ENCODE measurements at regions not wholly inside any gene's neighbourhood (a gene's known extent, or its start where the extent isn't known, plus 50 kb on each side); places are given as distances from the start of the nearest gene placed in this dataset.
"Not testable (repeated sequence)": the region's sequence is repeated elsewhere in the genome, so short reads cannot be mapped to it uniquely, and the experiment has no call there.

DNA sequence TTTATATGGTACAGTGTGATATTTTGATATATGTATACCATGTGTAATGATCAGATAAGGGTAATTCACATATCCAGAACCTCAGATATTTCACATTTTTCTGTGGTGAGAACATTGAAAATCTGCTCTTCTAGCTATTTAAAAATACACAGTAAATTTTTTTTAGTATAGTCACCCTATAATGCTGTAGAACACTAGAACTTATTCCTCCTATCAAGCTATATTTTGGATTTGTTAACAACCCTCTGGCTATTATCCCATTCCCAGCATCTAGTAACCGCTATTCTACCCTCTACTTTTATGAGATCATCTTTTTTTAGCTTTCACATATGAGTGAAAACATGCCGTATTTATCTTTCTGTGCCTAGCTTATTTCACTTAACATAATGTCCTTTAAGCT lies 65.5 kb upstream of the SYT9 start:
- Histone ChIP-seq H3K27me3 (no peaks in the 10 kb centered on the region), H3K36me3 (replicated peaks in 1 of 2) (no peaks in the 10 kb centered on the region), H3K4me1 (replicated peaks in 1 of 2) (no peaks in the 10 kb centered on the region), H3K9me3 (replicated peaks in 1 of 3) (no peaks in the 10 kb centered on the region), H3K27ac (no peak overlapping the region), H3K4me3 (no peak overlapping the region)
- TF ChIP-seq POLR2A (IDR thresholded peaks at IDR 0.05), result no peak
- TF ChIP-seq, protein P1, sequence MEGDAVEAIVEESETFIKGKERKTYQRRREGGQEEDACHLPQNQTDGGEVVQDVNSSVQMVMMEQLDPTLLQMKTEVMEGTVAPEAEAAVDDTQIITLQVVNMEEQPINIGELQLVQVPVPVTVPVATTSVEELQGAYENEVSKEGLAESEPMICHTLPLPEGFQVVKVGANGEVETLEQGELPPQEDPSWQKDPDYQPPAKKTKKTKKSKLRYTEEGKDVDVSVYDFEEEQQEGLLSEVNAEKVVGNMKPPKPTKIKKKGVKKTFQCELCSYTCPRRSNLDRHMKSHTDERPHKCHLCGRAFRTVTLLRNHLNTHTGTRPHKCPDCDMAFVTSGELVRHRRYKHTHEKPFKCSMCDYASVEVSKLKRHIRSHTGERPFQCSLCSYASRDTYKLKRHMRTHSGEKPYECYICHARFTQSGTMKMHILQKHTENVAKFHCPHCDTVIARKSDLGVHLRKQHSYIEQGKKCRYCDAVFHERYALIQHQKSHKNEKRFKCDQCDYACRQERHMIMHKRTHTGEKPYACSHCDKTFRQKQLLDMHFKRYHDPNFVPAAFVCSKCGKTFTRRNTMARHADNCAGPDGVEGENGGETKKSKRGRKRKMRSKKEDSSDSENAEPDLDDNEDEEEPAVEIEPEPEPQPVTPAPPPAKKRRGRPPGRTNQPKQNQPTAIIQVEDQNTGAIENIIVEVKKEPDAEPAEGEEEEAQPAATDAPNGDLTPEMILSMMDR (IDR thresholded peaks at IDR 0.05), result no peak
- WGBS, 4 donors, result 80 to 89% (median 82%) methylated on average over 2 of the region's 2 CpGs
- DNase-seq, result no peak
- intact Hi-C loops (cut with DNase I), result no loop called here

- Histone ChIP-seq H3K9me3 (replicated peaks in 1 of 3) (no peaks in the 10 kb centered on the region), H3K27me3 (no peaks in the 10 kb centered on the region), H3K4me3 (no peak overlapping the region), H3K27ac (no peak overlapping the region), H3K36me3 (replicated peaks in 1 of 2) (no peaks in the 10 kb centered on the region), H3K4me1 (replicated peaks in 1 of 2) (no peaks in the 10 kb centered on the region)
- 65 to 83% (median 73%) methylated on average over 1 of the region's 1 CpG for WGBS, 4 donors
- DNase-seq, result no peak
- intact Hi-C loops (cut with DNase I), result no loop called here
- no peak for TF ChIP-seq POLR2A (IDR thresholded peaks at IDR 0.05)
- TF ChIP-seq, protein P1 (IDR thresholded peaks at IDR 0.05), result no peak
These were observed 65.0 kb upstream of the SYT9 start for GRCh38 chr11:7186676-7187075.

- 85 to 88% (median 86%) methylated on average over 4 of the region's 4 CpGs for WGBS, 4 donors
- H3K4me1 ChIP-seq (replicated peaks in 1 of 2); H3K4me3 ChIP-seq; H3K9me3 ChIP-seq (replicated peaks in 1 of 3); H3K27ac ChIP-seq; DNase-seq; H3K36me3 ChIP-seq (replicated peaks in 1 of 2); intact Hi-C loops (cut with DNase I); H3K27me3 ChIP-seq: not testable (repeated sequence)
These were observed 58.9 kb upstream of the SYT9 start for GRCh38 chr11:7192785-7193184.

DNA sequence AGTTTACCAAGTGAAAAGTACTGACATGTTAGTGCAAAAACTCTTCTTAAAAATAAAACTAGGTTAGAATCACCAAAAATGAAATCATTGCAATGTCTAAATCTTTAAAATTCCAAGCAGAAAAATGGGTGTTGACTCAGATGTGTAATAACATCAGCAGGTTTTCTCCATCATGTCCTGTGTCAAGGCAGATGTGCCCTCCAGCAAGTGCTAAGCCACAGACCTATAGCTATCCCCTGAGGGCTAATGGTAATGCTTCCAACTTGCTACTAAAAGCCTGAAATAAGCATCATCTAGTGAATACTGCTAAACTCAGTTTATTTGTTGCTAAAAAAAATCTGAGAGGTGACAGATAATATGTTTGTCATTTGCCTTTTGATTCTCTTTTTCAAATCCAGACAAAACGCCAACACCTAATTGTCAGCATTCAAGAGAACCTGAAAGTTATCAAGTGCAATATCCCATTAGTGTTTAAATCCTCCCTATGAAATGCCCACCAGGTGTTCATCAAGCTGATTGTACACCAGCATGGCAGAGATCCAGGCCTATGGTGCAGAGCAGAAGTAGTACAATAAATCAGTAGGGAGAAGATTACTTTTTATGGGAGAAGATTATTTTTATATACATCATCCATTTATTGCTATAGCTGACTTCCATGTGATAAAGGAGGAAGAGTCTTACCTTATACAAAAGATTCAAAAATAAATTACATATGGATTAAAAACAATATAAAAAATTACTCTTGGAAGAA lies 55.1 kb upstream of the SYT9 start:
- Histone ChIP-seq H3K4me1 (replicated peaks in 1 of 2) (no peaks in the 10 kb centered on the region), H3K9me3 (replicated peaks in 1 of 3) (no peaks in the 10 kb centered on the region), H3K36me3 (replicated peaks in 1 of 2) (no peaks in the 10 kb centered on the region), H3K4me3 (no peak overlapping the region), H3K27ac (no peak overlapping the region), H3K27me3 (no peaks in the 10 kb centered on the region)
- DNase-seq, result no peak
- intact Hi-C loops (cut with DNase I), result no loop called here
- TF ChIP-seq, protein P1 (IDR thresholded peaks at IDR 0.05), result no peak
- TF ChIP-seq POLR2A (IDR thresholded peaks at IDR 0.05), result no peak
- 83 to 88% (median 84%) methylated on average over 1 of the region's 1 CpG for WGBS, 4 donors

DNA sequence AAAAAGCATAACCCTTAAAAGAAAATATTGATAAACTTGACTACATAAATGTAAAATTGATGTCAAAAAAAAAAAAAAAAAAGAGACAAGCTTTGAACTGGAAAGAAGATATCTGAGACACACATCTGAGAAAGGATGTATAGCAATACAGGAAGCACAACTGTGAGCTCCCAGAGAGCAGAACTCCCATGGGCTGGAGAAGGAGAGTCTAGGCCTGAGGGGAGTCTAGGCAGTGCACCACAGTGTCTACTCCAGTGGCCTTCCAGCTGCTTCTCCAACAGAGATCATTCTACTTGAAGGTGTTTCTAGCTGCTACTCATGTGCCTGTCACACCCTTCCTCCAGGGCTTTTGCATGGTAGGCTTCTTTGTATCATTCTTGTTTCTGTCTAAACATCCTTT lies 54.2 kb upstream of the SYT9 start:
- no peak for DNase-seq
- TF ChIP-seq POLR2A (IDR thresholded peaks at IDR 0.05), result no peak
- TF ChIP-seq, protein P1 (IDR thresholded peaks at IDR 0.05), result no peak
- H3K4me3 ChIP-seq, result no peak overlapping the region
- no peaks in the 10 kb centered on the region for H3K27me3 ChIP-seq
- no peaks in the 10 kb centered on the region for H3K9me3 ChIP-seq (replicated peaks in 1 of 3)
- intact Hi-C loops (cut with DNase I), result no loop called here
- no peaks in the 10 kb centered on the region for H3K36me3 ChIP-seq (replicated peaks in 1 of 2)
- H3K4me1 ChIP-seq (replicated peaks in 1 of 2), result no peaks in the 10 kb centered on the region
- H3K27ac ChIP-seq, result no peak overlapping the region

Data from adrenal gland (tissue), 9 donors.